ENCODE measurements at regions not wholly inside any gene's neighbourhood (a gene's known extent, or its start where the extent isn't known, plus 50 kb on each side); places are given as distances from the start of the nearest gene placed in this dataset.

DNA sequence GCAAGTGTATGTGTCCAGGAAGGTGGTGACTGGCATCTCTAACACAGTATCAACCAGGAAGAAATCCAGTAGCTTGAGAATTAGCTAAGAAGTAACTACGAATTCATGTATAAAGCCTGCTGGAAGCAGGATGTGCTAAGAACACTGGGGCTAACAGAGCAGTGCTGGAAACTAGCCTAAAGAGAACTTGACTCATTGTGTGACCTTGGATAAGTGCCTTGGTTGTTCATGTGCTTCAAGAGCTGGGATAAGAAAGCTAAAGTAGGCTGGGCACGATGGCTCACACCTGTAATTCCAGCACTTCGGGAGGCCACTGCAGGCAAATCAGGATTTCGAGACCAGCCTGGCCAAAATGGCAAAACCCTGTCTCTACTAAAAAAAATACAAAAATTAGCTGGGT lies 186.9 kb downstream of the RRAGC start:
- Histone ChIP-seq H3K36me3 (no peaks in the 10 kb centered on the region), H3K79me2 (ENCODE audit: low read depth) (no peaks in the 10 kb centered on the region), H3K4me1 (no peaks in the 10 kb centered on the region), H3K4me3 (no peak overlapping the region), H3K9ac (no peak overlapping the region), H2AFZ (replicated peaks) (no peak overlapping the region), H3F3A (ENCODE audit: low read depth) (no peaks in the 10 kb centered on the region), H3K27ac (no peak overlapping the region), H3K9me3 (ENCODE audit: low read depth) (no peaks in the 10 kb centered on the region), H3K27me3 (no peaks in the 10 kb centered on the region), H4K20me1 (ENCODE audit: low read depth) (no peaks in the 10 kb centered on the region), H3K4me2 (no peak overlapping the region)
- Mint-ChIP-seq H3K9me3 (no peaks in the 10 kb centered on the region), H3K27ac (no peak overlapping the region), H3K36me3 (no peaks in the 10 kb centered on the region), H3K4me1 (no peaks in the 10 kb centered on the region), H3K27me3 (ENCODE audit: insufficient read depth, low read depth) (peaks cover 6% of the 10 kb centered on the region), H3K4me3 (no peak overlapping the region)
- DNase-seq (ENCODE audit: low spot score): no peak
- no peak for TF ChIP-seq EZH2 (IDR thresholded peaks at IDR 0.05)
- TF ChIP-seq, protein P1, sequence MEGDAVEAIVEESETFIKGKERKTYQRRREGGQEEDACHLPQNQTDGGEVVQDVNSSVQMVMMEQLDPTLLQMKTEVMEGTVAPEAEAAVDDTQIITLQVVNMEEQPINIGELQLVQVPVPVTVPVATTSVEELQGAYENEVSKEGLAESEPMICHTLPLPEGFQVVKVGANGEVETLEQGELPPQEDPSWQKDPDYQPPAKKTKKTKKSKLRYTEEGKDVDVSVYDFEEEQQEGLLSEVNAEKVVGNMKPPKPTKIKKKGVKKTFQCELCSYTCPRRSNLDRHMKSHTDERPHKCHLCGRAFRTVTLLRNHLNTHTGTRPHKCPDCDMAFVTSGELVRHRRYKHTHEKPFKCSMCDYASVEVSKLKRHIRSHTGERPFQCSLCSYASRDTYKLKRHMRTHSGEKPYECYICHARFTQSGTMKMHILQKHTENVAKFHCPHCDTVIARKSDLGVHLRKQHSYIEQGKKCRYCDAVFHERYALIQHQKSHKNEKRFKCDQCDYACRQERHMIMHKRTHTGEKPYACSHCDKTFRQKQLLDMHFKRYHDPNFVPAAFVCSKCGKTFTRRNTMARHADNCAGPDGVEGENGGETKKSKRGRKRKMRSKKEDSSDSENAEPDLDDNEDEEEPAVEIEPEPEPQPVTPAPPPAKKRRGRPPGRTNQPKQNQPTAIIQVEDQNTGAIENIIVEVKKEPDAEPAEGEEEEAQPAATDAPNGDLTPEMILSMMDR (IDR thresholded peaks at IDR 0.05): no peak
- TF ChIP-seq EZH2phosphoT487 (IDR thresholded peaks at IDR 0.05): no peak

DNA sequence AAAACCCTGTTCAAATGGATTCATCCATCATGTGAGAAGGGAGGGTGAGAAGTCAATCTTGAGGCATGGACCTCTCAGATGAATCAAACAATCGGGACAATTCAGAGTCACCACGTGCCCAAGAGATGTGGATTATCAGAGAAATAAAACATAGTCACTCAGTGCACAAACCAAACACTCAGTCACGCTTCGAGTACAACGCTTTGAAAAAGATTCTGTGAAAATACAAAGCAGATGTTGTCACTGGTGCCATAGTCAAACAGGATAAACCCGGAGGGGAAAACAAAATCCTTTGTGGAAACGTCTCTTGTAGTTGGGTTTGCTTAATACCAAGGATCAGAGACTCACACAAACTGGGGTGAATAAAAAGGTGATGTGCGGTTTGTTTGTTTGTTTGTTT lies 188.4 kb downstream of the RRAGC start:
- no peak overlapping the region for H3K9ac ChIP-seq
- Mint-ChIP-seq H3K36me3 (no peaks in the 10 kb centered on the region), H3K9me3 (no peaks in the 10 kb centered on the region), H3K27ac (no peak overlapping the region), H3K4me1 (no peaks in the 10 kb centered on the region), H3K27me3 (ENCODE audit: insufficient read depth, low read depth) (peaks cover 8% of the 10 kb centered on the region), H3K4me3 (no peak overlapping the region)
- no peaks in the 10 kb centered on the region for H3K79me2 ChIP-seq (ENCODE audit: low read depth)
- no peaks in the 10 kb centered on the region for H4K20me1 ChIP-seq (ENCODE audit: low read depth)
- no peaks in the 10 kb centered on the region for H3K4me1 ChIP-seq
- TF ChIP-seq, protein P1 (IDR thresholded peaks at IDR 0.05): no peak
- no peak for TF ChIP-seq EZH2 (IDR thresholded peaks at IDR 0.05)
- no peak for TF ChIP-seq EZH2phosphoT487 (IDR thresholded peaks at IDR 0.05)
- no peak overlapping the region for H3K4me2 ChIP-seq
- H3K9me3 ChIP-seq (ENCODE audit: low read depth): no peaks in the 10 kb centered on the region
- H3K36me3 ChIP-seq: no peaks in the 10 kb centered on the region
- no peak overlapping the region for H2AFZ ChIP-seq (replicated peaks)
- no peak overlapping the region for H3K27ac ChIP-seq
- H3F3A ChIP-seq (ENCODE audit: low read depth): no peaks in the 10 kb centered on the region
- no peak for DNase-seq (ENCODE audit: low spot score)
- no peak overlapping the region for H3K4me3 ChIP-seq
- no peaks in the 10 kb centered on the region for H3K27me3 ChIP-seq

DNA sequence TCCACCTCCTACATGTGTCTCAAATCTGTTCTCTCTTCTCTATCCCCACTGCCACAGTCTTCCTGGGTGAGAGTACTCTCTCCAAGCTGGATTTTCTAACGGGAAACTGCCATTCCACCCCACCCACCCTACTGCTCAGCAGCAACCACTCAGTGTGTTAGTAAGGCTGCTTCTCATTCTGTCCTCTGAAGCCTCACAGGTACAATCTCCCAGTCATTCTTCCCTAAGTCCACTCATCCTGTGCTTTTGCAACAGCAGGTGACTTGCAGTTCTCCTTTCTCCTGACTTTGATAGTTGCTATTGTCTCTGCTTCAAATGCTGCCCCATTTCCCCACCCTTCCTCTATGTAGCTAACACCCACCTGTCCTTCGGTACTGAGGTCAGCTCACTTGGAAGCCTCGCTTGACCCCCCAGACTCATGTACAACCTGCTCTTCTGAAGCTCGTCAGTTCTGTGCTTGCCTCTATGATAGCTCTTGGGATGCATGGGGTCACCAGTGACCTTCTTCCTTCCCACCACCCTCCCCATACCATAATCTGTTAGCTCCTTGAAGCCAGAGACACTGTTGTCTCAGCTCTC lies 188.9 kb downstream of the RRAGC start:
- no peak overlapping the region for H3K27ac Mint-ChIP-seq

More for the DNA sequence above, 188.9 kb downstream of the RRAGC start:
- peaks cover 3% of the 10 kb centered on the region for H3K9me3 ChIP-seq (ENCODE audit: low read depth)
- no peak overlapping the region for H3K9ac ChIP-seq
- Mint-ChIP-seq H3K36me3 (no peaks in the 10 kb centered on the region), H3K4me3 (no peak overlapping the region), H3K27me3 (ENCODE audit: insufficient read depth, low read depth) (peaks cover 8% of the 10 kb centered on the region), H3K9me3 (peaks cover 2% of the 10 kb centered on the region), H3K4me1 (no peaks in the 10 kb centered on the region)
- H3F3A ChIP-seq (ENCODE audit: low read depth): no peaks in the 10 kb centered on the region
- TF ChIP-seq, protein P1 (IDR thresholded peaks at IDR 0.05): no peak
- no peak for TF ChIP-seq EZH2 (IDR thresholded peaks at IDR 0.05)
- no peak for TF ChIP-seq EZH2phosphoT487 (IDR thresholded peaks at IDR 0.05)
- no peak for DNase-seq (ENCODE audit: low spot score)
- no peak overlapping the region for H2AFZ ChIP-seq (replicated peaks)
- no peaks in the 10 kb centered on the region for H3K27me3 ChIP-seq
- H3K27ac ChIP-seq: no peak overlapping the region
- H3K79me2 ChIP-seq (ENCODE audit: low read depth): no peaks in the 10 kb centered on the region
- no peak overlapping the region for H3K4me2 ChIP-seq
- no peak overlapping the region for H3K4me3 ChIP-seq
- no peaks in the 10 kb centered on the region for H4K20me1 ChIP-seq (ENCODE audit: low read depth)
- H3K36me3 ChIP-seq: no peaks in the 10 kb centered on the region
- no peaks in the 10 kb centered on the region for H3K4me1 ChIP-seq
